ENCODE measurements at regions not wholly inside any gene's neighbourhood (a gene's known extent, or its start where the extent isn't known, plus 50 kb on each side); places are given as distances from the start of the nearest gene placed in this dataset.

DNA sequence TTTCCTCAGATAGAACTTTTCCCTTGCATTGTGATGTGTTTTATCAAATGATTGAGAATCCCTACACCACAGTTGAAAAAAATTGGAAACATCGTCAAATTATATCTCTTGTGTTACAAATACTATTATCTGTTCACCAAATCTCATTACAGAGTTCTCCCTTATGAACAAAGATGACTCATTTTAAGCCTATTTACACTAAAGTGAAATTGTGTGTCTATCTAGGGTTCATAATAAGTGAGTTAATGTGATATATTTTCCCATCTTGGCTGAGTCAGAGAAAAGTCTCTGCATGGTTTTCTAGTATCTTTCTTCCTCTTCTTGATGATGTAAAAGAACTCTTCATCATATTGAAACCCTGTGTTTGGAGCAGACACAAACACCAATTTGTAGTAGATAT, 1263.3 kb upstream of the EYS start:
- no peaks in the 10 kb centered on the region for H3K4me1 ChIP-seq
- no peak overlapping the region for H3K4me3 ChIP-seq
- TF ChIP-seq POLR2A (IDR thresholded peaks at IDR 0.05) (no peak), POLR2AphosphoS5 (IDR thresholded peaks at IDR 0.05; ENCODE audit: insufficient read depth in 1 of 2, low read depth in 1 of 2) (no peak)
- TF ChIP-seq, protein P1, sequence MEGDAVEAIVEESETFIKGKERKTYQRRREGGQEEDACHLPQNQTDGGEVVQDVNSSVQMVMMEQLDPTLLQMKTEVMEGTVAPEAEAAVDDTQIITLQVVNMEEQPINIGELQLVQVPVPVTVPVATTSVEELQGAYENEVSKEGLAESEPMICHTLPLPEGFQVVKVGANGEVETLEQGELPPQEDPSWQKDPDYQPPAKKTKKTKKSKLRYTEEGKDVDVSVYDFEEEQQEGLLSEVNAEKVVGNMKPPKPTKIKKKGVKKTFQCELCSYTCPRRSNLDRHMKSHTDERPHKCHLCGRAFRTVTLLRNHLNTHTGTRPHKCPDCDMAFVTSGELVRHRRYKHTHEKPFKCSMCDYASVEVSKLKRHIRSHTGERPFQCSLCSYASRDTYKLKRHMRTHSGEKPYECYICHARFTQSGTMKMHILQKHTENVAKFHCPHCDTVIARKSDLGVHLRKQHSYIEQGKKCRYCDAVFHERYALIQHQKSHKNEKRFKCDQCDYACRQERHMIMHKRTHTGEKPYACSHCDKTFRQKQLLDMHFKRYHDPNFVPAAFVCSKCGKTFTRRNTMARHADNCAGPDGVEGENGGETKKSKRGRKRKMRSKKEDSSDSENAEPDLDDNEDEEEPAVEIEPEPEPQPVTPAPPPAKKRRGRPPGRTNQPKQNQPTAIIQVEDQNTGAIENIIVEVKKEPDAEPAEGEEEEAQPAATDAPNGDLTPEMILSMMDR (IDR thresholded peaks at IDR 0.05), result no peak
- no peak for DNase-seq (ENCODE audit: extremely low spot score in 2 of 2)
- H3K36me3 ChIP-seq, result no peaks in the 10 kb centered on the region
- H3K27me3 ChIP-seq, result no peaks in the 10 kb centered on the region
- H3K9me3 ChIP-seq, result no peaks in the 10 kb centered on the region
- no peak overlapping the region for H3K27ac ChIP-seq
- intact Hi-C loops (cut with DNase I), result no loop called here

DNA sequence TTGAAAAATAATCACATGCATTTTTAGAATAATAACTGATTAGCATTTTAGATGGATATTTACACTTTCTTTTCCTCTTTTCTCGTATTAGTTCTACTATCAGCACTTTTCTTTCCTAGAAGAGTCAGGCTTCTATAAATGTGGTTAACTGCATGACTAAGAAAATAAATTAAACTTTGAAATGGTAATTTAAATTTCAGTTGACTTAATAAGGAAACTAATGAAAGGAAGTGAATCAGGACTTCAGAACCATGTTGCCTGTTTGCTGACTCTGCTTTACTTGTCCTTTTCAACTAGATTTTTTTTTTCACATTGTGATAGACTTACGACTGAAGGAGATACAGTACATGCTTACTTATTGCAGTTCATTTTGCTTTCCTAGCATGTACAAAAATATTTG, 1258.2 kb upstream of the EYS start:
- Histone ChIP-seq H3K27me3 (no peaks in the 10 kb centered on the region), H3K4me3 (no peak overlapping the region), H3K36me3 (no peaks in the 10 kb centered on the region), H3K27ac (no peak overlapping the region), H3K9me3 (no peaks in the 10 kb centered on the region), H3K4me1 (no peaks in the 10 kb centered on the region)
- TF ChIP-seq, protein P1 (IDR thresholded peaks at IDR 0.05), result no peak
- TF ChIP-seq POLR2AphosphoS5 (IDR thresholded peaks at IDR 0.05; ENCODE audit: insufficient read depth in 1 of 2, low read depth in 1 of 2), result no peak
- no peak for TF ChIP-seq POLR2A (IDR thresholded peaks at IDR 0.05)
- no peak for DNase-seq (ENCODE audit: extremely low spot score in 2 of 2)
- intact Hi-C loops (cut with DNase I), result no loop called here

DNA sequence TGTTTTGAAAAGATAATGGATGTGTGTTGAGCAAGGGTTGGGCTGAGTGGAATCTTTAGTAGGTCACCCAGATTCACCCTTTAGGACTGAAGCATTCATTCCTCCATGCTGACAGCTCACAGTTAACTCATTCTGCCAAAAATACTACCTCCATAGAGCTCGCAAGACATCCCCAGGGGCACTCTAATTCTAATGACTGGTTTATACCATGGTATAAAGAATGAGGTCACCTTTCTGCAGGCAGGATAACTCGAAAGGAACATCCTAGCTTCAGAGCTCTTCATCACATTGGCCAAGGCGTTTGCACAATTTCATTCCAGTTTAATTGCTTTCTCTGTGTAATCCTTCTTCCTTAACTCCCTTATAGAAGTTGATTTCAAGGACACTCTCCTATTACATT, 1257.2 kb upstream of the EYS start:
- no peak for DNase-seq (ENCODE audit: extremely low spot score in 2 of 2)
- Histone ChIP-seq H3K36me3 (no peaks in the 10 kb centered on the region), H3K4me3 (no peak overlapping the region), H3K27me3 (no peaks in the 10 kb centered on the region), H3K4me1 (no peaks in the 10 kb centered on the region), H3K27ac (no peak overlapping the region), H3K9me3 (no peaks in the 10 kb centered on the region)
- TF ChIP-seq POLR2A (IDR thresholded peaks at IDR 0.05) (no peak), POLR2AphosphoS5 (IDR thresholded peaks at IDR 0.05; ENCODE audit: insufficient read depth in 1 of 2, low read depth in 1 of 2) (no peak)
- TF ChIP-seq, protein P1 (IDR thresholded peaks at IDR 0.05), result no peak
- intact Hi-C loops (cut with DNase I), result no loop called here

DNA sequence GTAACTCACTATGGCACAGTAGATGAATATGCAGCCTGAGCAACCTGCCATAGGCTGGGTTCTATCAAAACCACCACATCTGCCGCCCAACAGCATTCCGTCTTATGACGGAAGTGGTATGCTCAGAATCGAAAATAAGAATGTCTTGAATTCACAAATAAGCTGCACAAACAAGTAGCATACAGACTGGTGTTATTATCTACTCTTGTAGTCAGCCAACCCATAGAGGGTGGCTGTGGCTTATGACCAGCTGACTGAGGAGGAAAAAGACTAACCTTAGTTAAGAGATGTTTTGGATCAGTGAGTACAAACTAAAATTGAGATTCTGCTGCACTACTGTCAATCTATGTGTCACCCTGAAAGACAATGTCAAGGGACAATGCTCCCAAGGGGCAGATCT, 1255.1 kb upstream of the EYS start:
- TF ChIP-seq POLR2A (IDR thresholded peaks at IDR 0.05) (no peak), POLR2AphosphoS5 (IDR thresholded peaks at IDR 0.05; ENCODE audit: insufficient read depth in 1 of 2, low read depth in 1 of 2) (no peak)
- TF ChIP-seq, protein P1 (IDR thresholded peaks at IDR 0.05), result no peak
- H3K4me1 ChIP-seq, result no peaks in the 10 kb centered on the region
- intact Hi-C loops (cut with DNase I), result no loop called here

DNA sequence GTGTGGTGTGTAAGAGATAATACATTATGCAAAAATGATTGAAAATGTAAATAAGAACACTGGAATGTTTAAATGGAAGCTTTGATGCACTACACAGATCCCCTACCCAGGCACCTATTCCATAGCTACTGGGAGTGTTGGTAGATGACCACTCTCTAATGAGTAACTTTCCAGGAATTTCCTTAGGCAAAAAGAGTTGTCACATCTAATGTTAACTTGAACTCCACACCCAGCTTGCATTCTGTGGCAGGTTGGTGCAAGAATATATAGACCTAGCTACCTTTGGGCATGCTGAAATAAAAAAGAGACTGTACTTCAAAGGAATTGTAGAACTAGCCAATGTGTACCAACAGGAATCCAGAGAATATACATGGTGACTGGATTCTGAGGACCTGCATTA, 1254.2 kb upstream of the EYS start:
- no peak for TF ChIP-seq POLR2AphosphoS5 (IDR thresholded peaks at IDR 0.05; ENCODE audit: insufficient read depth in 1 of 2, low read depth in 1 of 2)
- TF ChIP-seq POLR2A (IDR thresholded peaks at IDR 0.05), result no peak
- TF ChIP-seq, protein P1 (IDR thresholded peaks at IDR 0.05), result no peak
- H3K9me3 ChIP-seq, result no peaks in the 10 kb centered on the region
- DNase-seq (ENCODE audit: extremely low spot score in 2 of 2), result no peak
- H3K4me3 ChIP-seq, result no peak overlapping the region
- H3K4me1 ChIP-seq, result no peaks in the 10 kb centered on the region
- H3K36me3 ChIP-seq, result no peaks in the 10 kb centered on the region
- no peaks in the 10 kb centered on the region for H3K27me3 ChIP-seq
- intact Hi-C loops (cut with DNase I), result no loop called here
- no peak overlapping the region for H3K27ac ChIP-seq

More for the DNA sequence above, 1255.1 kb upstream of the EYS start:
- DNase-seq (ENCODE audit: extremely low spot score in 2 of 2), result no peak
- Histone ChIP-seq H3K4me3 (no peak overlapping the region), H3K27ac (no peak overlapping the region), H3K36me3 (no peaks in the 10 kb centered on the region), H3K27me3 (no peaks in the 10 kb centered on the region), H3K9me3 (no peaks in the 10 kb centered on the region)

All from vagina (tissue), 2 donors.